ENCODE measurements at regions not wholly inside any gene's neighbourhood (a gene's known extent, or its start where the extent isn't known, plus 50 kb on each side); places are given as distances from the start of the nearest gene placed in this dataset.

- no CpG with 5 or more reads among the region's 6 CpGs for WGBS (ENCODE audit: extremely low coverage, insufficient read length, low lambda C conversion rate)
- Histone ChIP-seq H3K4me1 (ENCODE audit: insufficient read depth, low read length) (no peaks in the 10 kb centered on the region), H3K79me2 (ENCODE audit: insufficient read depth, low read length) (no peaks in the 10 kb centered on the region), H3K27me3 (ENCODE audit: insufficient read depth, low read length) (no peaks in the 10 kb centered on the region), H2BK20ac (ENCODE audit: low read depth, low read length, poor library complexity, severe bottlenecking) (no peak overlapping the region), H2BK12ac (ENCODE audit: insufficient read length, low read depth, low read length) (no peak overlapping the region), H3K27ac (ENCODE audit: insufficient read length, low read depth, low read length) (no peak overlapping the region), H3K18ac (ENCODE audit: insufficient read length, low read depth, low read length) (no peak overlapping the region), H3K79me1 (ENCODE audit: insufficient read depth, low read depth, low read length, poor library complexity, severe bottlenecking) (no peaks in the 10 kb centered on the region), H3K23me2 (ENCODE audit: insufficient read length, low read depth, low read length, poor library complexity, severe bottlenecking) (no peaks in the 10 kb centered on the region), H2BK120ac (ENCODE audit: low read depth, low read length, poor library complexity, severe bottlenecking) (no peak overlapping the region), H3K56ac (ENCODE audit: insufficient read length, low read depth, low read length) (no peak overlapping the region), H2BK5ac (ENCODE audit: insufficient read length, low read length) (no peak overlapping the region), H4K91ac (ENCODE audit: insufficient read length, low read depth, low read length) (no peak overlapping the region), H3K9me3 (ENCODE audit: control insufficient read depth, low read depth, low read length) (no peaks in the 10 kb centered on the region), H4K8ac (replicated peaks; ENCODE audit: insufficient read length, low read depth, low read length) (no peak overlapping the region), H3K4ac (ENCODE audit: low read depth, low read length) (no peak overlapping the region), H3K4me2 (ENCODE audit: insufficient read depth, insufficient read length, low read length) (no peak overlapping the region), H2AFZ (ENCODE audit: low read length) (no peak overlapping the region), H3K23ac (ENCODE audit: insufficient read length, low read depth, low read length) (no peak overlapping the region), H2AK5ac (ENCODE audit: insufficient read length, low read length) (no peak overlapping the region), H4K20me1 (ENCODE audit: control insufficient read depth, insufficient read depth, insufficient read length) (no peaks in the 10 kb centered on the region), H3K14ac (ENCODE audit: insufficient read depth, low read length) (no peak overlapping the region), H4K5ac (ENCODE audit: insufficient read length, low read depth, low read length) (no peak overlapping the region), H3T11ph (ENCODE audit: low read length) (no peak overlapping the region), H2BK15ac (ENCODE audit: low read depth, low read length) (no peak overlapping the region), H3K9ac (ENCODE audit: extremely low read depth, insufficient read length, low read length) (no peak overlapping the region)
- Mint-ChIP-seq H3K4me3 (no peak overlapping the region), H3K27ac (no peak overlapping the region), H3K36me3 (ENCODE audit: insufficient read depth in 1 of 3, low read depth in 3 of 3) (no peaks in the 10 kb centered on the region), H3K4me1 (peaks cover 0 to 6% of the 10 kb centered on the region in 2 experiments; a peak in 1 of 4 replicates), H3K27me3 (ENCODE audit: low read depth) (no peaks in the 10 kb centered on the region), H3K9me3 (peaks cover 0 to 32% of the 10 kb centered on the region in 2 experiments; a peak in 2 of 5 replicates)
- no peak for TF ChIP-seq CTCF (conservative IDR thresholded peaks at IDR 0.05)
- DNase-seq, result no peak
These were observed 186.3 kb upstream of the FGF13 start for GRCh38 chrX:138897621-138898492.
